Epidermal melanocyte (primary cell): ENCODE measurements at regions not wholly inside any gene's neighbourhood (a gene's known extent, or its start where the extent isn't known, plus 50 kb on each side); places are given as distances from the start of the nearest gene placed in this dataset.

Experiments used
- DNase-seq: peaks from one replicate; pipeline ENCODE4 v3.0.0; 2011; ENCODE audit warnings: low spot score; ENCODE audit not compliant: insufficient read length

GRCh38 chr1:115492880-115493279 lies 148.9 kb upstream of the VANGL1 start:
- no peak for DNase-seq

- no peak for DNase-seq
Measured at GRCh38 chr1:115492019-115492595, 149.7 kb upstream of the VANGL1 start.

GRCh38 chr1:115491298-115492018 lies 150.3 kb upstream of the VANGL1 start:
- DNase-seq: no peak

- no peak for DNase-seq
Measured at GRCh38 chr1:115479055-115479482, 141.0 kb upstream of the NGF start.

- no peak for DNase-seq
Measured at GRCh38 chr1:115477071-115477470, 139.0 kb upstream of the NGF start.

- no peak for DNase-seq
Measured at GRCh38 chr1:115476616-115477015, 138.6 kb upstream of the NGF start.

- no peak for DNase-seq
Measured at GRCh38 chr1:115475901-115476300, 137.9 kb upstream of the NGF start.

GRCh38 chr1:115475252-115475651 lies 137.2 kb upstream of the NGF start:
- DNase-seq: no peak

- DNase-seq: no peak
Measured at GRCh38 chr1:115473986-115474565, 136.0 kb upstream of the NGF start.

- DNase-seq: peak; percentile 22
Measured at GRCh38 chr1:115469703-115470476, 131.8 kb upstream of the NGF start.

- DNase-seq: no peak
Measured at GRCh38 chr1:115467790-115468189, 129.7 kb upstream of the NGF start.

- DNase-seq: no peak
Measured at GRCh38 chr1:115467196-115467595, 129.1 kb upstream of the NGF start.

GRCh38 chr1:115466433-115466832 lies 128.4 kb upstream of the NGF start:
- DNase-seq: no peak

- no peak for DNase-seq
Measured at GRCh38 chr1:115465802-115466363, 127.8 kb upstream of the NGF start.

GRCh38 chr1:115463347-115463746 lies 125.3 kb upstream of the NGF start:
- DNase-seq: no peak

GRCh38 chr1:115462566-115463076 lies 124.6 kb upstream of the NGF start:
- no peak for DNase-seq

- DNase-seq: no peak
Measured at GRCh38 chr1:115461526-115461925, 123.5 kb upstream of the NGF start.

GRCh38 chr1:115459161-115459560 lies 121.1 kb upstream of the NGF start:
- DNase-seq: no peak

- no peak for DNase-seq
Measured at GRCh38 chr1:115458426-115459114, 120.5 kb upstream of the NGF start.

- no peak for DNase-seq
Measured at GRCh38 chr1:115457289-115457688, 119.2 kb upstream of the NGF start.

- no peak for DNase-seq
Measured at GRCh38 chr1:115456441-115456961, 118.5 kb upstream of the NGF start.
